Fibroblast of the aortic adventitia (primary cell): ENCODE measurements at regions not wholly inside any gene's neighbourhood (a gene's known extent, or its start where the extent isn't known, plus 50 kb on each side); places are given as distances from the start of the nearest gene placed in this dataset.

ENCODE experiments used
- DNase-seq: peaks from one replicate; pipeline ENCODE4 v3.0.0-alpha.2; 2010; ENCODE audit warnings: low read depth
- H3K4me3 ChIP-seq: 2 replicates; pipeline ENCODE4 v1.5.1; 2011; ENCODE audit warnings: low read depth, mild to moderate bottlenecking, control low read depth, low read length, moderate library complexity
- TF ChIP-seq, protein P1 (sequence below): IDR thresholded peaks from 2 replicates; pipeline ENCODE4 v1.5.1; 2011; ENCODE audit warnings: mild to moderate bottlenecking, low read length, control low read depth, inconsistent platforms; ENCODE audit not compliant: insufficient read depth

DNA sequence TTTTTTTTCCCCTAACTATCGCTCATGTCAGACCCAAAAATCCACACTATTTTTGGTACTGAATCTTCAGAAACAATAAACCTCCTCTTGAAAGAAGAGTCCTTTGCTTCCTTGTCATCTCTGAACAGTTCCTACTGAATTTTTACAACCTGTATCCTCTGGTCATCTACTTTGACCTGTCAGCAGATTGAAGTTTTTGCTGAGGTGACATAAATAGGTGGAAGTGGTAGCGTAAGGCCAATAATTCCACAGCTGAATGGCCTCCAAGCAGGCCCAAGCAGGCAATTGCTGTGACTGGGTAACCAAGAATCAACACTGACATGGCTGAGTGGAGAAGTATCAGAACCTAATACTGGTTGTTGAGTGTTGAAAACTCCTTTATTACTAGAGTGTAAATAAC lies 117.4 kb upstream of the MAGI2 start:
- no peak for DNase-seq
- H3K4me3 ChIP-seq, result no peak overlapping the region
- TF ChIP-seq, protein P1, sequence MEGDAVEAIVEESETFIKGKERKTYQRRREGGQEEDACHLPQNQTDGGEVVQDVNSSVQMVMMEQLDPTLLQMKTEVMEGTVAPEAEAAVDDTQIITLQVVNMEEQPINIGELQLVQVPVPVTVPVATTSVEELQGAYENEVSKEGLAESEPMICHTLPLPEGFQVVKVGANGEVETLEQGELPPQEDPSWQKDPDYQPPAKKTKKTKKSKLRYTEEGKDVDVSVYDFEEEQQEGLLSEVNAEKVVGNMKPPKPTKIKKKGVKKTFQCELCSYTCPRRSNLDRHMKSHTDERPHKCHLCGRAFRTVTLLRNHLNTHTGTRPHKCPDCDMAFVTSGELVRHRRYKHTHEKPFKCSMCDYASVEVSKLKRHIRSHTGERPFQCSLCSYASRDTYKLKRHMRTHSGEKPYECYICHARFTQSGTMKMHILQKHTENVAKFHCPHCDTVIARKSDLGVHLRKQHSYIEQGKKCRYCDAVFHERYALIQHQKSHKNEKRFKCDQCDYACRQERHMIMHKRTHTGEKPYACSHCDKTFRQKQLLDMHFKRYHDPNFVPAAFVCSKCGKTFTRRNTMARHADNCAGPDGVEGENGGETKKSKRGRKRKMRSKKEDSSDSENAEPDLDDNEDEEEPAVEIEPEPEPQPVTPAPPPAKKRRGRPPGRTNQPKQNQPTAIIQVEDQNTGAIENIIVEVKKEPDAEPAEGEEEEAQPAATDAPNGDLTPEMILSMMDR, result no peak

DNA sequence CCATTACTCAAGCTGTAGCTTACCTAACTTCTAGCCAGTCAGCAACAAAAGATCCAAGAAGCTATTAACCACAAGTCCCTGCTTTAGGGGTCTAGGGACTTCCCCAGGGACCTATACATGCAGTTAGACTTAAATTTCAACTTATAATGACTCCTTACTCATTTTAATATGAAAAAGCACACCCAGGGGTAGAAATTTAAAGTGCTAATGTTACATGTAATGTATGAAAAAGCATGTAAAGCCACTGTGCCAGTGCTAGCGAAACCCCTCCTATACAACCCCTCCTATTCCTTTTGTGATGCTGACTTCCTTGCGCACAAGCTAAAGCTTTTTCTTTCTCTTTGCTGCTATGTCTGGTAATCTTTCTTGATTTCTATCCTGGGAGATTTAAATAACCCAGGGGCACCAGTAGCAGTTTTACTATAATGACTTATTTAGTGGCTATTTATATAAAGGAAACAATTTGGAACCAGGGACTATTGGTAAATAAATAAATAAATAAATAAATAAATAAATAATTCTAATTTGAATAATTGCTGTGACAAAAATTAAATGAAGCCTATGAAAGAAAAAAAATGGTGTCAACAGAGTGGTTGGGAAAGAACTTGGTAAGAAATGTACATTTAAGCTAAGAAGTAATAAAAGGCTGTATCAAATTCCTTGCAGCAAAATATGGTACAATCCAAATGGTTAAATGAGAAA lies 110.5 kb upstream of the MAGI2 start:
- H3K4me3 ChIP-seq, result no peak overlapping the region
- DNase-seq, result no peak
- TF ChIP-seq, protein P1, result no peak

DNA sequence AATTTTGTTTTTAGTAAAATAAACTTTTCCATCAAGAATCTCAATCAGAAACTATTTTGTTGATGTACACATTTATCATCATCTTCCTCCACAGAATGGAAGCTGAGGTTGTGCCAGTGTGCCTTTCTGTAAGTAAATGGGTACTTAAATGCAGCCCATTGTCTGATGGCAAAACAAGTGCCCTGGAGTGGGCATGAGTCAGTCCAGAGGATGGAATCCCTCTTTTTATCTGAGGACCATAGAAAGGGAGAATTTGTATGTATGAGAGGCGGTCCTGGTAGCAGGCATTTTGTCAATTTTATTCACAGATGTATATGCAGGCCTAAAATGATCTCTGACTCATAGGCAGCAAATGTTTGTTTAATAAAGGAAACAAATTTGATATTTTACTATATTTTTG lies 102.1 kb upstream of the MAGI2 start:
- TF ChIP-seq, protein P1, result no peak
- DNase-seq, result no peak
- no peak overlapping the region for H3K4me3 ChIP-seq

DNA sequence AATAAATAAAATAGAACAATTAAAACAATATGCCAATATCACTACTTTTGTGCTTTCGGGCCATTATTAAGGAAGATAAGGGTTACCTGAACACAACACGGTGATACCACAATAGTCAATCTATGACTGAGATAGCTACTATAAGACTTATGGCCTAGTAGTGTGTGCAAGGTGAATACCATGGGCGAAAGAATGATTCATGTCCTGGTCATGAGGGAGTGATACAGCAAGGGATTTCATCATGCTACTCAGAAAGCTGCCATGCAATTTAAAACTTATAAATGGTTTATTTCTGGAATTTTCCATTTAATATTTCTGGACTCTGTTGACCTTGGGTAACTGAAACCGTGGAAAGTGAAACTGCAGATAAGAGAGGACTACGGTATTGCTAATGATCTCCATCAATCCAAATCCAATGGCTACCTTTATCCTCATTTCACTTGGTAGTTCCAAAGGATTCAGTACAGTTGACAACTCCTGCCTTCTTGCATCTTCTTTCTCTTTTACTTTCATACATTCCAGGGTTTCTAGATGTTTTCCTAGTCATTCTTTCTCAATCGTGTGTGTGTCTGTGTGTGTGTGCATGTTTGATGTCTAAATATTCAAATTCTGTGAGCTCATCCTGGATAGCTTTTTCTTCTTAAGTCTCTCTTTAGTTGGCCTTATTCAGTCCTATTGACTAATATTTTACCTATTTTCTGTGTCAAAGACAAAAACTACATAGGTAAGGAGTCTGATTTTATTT lies 100.5 kb upstream of the MAGI2 start:
- peak; percentile 69 for DNase-seq
- H3K4me3 ChIP-seq, result no peak overlapping the region

DNA sequence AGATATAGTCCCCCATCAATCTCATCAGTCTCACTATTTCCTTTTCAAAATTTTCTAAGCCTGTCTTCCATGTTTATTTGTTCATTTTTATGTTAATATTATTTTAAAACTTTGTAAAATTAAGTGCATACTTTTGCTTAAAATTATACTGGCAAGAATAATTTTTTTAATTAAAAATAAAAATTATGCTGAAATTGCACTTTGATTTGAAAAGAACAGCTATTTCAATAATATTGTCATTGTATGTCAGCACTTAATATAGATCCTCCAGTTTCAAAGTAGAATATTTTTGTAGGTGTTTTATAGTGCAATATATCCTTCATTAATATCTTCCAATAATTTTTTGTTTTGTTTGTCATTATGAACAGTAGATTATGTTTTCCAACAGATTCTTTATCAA lies 99.0 kb upstream of the MAGI2 start:
- DNase-seq, result no peak
- H3K4me3 ChIP-seq, result no peak overlapping the region
- TF ChIP-seq, protein P1, result no peak

More for the DNA sequence above, 100.5 kb upstream of the MAGI2 start:
- TF ChIP-seq, protein P1, result no peak

DNA sequence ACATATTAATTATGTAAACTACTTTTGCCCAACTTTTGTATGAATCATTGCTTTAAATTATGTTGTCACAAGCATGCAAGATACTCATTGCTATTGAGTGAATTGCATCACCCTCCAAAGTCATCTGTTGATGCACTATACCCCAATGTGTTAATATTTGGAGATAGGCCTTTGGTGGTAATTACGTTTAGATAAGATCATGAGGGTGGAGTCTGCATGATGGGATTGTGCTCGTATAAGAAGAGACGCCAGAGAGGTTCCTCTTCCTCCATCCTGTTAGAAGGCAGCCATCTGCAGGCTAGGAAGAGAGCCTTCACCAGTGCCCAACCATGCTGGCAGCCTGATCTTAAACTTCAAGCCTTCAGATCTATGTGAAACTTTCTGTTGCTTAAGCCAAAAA lies 95.3 kb upstream of the MAGI2 start:
- no peak overlapping the region for H3K4me3 ChIP-seq
- TF ChIP-seq, protein P1, result no peak
- DNase-seq, result peak; percentile 6

DNA sequence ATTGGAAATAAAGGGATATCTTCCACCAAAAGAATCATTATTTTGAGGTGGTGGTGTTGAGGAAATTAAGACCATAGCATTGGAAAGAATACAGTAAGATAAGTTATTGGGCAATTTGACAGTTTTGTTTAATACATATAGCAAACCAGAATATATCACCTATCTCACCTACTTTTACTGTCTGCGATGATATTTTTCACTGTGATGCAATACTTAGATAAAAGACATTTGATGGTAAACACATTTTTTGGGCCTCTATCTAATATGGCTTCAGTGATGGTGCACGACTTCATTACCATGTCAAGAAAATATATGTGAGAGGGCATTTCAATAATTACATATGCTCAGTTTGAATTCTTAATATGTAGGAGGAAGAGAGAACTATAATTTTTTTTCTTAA lies 93.7 kb upstream of the MAGI2 start:
- H3K4me3 ChIP-seq, result no peak overlapping the region
- TF ChIP-seq, protein P1, result no peak
- no peak for DNase-seq
